Brain microvascular endothelial cell (primary cell): ENCODE measurements at regions not wholly inside any gene's neighbourhood (a gene's known extent, or its start where the extent isn't known, plus 50 kb on each side); places are given as distances from the start of the nearest gene placed in this dataset.

Source experiments
- DNase-seq: peaks from one replicate; pipeline ENCODE4 v3.0.0-alpha.2; 2020
- H3K27ac ChIP-seq: fragments of 250-450 bp; sonication (Bioruptor Pico); 2 replicates; pipeline ENCODE4 v1.5.1; 2020; ENCODE audit warnings: mild to moderate bottlenecking, moderate library complexity
- H3K27me3 ChIP-seq: fragments of 250-450 bp; sonication (Bioruptor Pico); replicated peaks from 2 replicates; pipeline ENCODE4 v1.5.1; 2020; ENCODE audit warnings: mild to moderate bottlenecking
- H3K36me3 ChIP-seq: fragments of 250-450 bp; sonication (Bioruptor Pico); replicated peaks from 2 replicates; pipeline ENCODE4 v1.5.1; 2020; ENCODE audit warnings: mild to moderate bottlenecking
- H3K4me3 ChIP-seq: 2 replicates; pipeline ENCODE4 v1.5.1; 2011; ENCODE audit warnings: low read depth, mild to moderate bottlenecking, control low read depth, low read length, moderate library complexity
- in situ Hi-C: cut with HindIII; loops from 2 replicates; pipeline ENCODE4 v1.10.0; 2017; ENCODE audit warnings: low sequenced_read_pairs, low pct_ligation_motif_present
- TF ChIP-seq, protein P1 (sequence below): IDR thresholded peaks from 2 replicates; pipeline ENCODE4 v1.5.1; 2011; ENCODE audit warnings: low read depth, mild to moderate bottlenecking, moderate library complexity, low read length, control low read depth, inconsistent platforms; ENCODE audit errors: missing control alignments

DNA sequence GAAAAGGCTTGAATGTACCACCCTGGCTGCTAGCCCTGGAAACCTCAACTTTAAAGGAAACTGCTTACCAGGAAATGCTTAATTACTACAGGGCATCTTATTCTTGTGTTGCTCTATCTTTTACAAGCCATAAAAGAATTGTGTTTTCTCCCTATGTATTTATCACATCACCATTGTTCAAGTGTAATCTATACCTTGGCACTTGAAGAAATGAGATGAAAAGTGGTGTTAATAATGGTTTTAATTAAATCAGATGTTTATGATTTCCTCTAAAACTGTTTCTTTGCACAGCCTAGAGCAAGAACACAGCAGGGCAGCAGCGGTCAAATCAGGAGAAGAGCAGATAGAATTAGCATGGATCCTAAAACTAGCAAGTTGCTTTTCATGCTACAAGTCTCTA lies 131.8 kb upstream of the RGMB start:
- DNase-seq, result no peak
- in situ Hi-C loops, result no loop called here
- TF ChIP-seq, protein P1, sequence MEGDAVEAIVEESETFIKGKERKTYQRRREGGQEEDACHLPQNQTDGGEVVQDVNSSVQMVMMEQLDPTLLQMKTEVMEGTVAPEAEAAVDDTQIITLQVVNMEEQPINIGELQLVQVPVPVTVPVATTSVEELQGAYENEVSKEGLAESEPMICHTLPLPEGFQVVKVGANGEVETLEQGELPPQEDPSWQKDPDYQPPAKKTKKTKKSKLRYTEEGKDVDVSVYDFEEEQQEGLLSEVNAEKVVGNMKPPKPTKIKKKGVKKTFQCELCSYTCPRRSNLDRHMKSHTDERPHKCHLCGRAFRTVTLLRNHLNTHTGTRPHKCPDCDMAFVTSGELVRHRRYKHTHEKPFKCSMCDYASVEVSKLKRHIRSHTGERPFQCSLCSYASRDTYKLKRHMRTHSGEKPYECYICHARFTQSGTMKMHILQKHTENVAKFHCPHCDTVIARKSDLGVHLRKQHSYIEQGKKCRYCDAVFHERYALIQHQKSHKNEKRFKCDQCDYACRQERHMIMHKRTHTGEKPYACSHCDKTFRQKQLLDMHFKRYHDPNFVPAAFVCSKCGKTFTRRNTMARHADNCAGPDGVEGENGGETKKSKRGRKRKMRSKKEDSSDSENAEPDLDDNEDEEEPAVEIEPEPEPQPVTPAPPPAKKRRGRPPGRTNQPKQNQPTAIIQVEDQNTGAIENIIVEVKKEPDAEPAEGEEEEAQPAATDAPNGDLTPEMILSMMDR, result no peak
- no peak overlapping the region for H3K4me3 ChIP-seq
- H3K27me3 ChIP-seq, result no peaks in the 10 kb centered on the region
- H3K36me3 ChIP-seq, result no peaks in the 10 kb centered on the region
- H3K27ac ChIP-seq, result no peak overlapping the region

GRCh38 chr5:98643569-98643968 lies 129.9 kb upstream of the RGMB start:
- in situ Hi-C loops, result no loop called here
- Histone ChIP-seq H3K27me3 (no peaks in the 10 kb centered on the region), H3K4me3 (no peak overlapping the region), H3K36me3 (no peaks in the 10 kb centered on the region), H3K27ac (no peak overlapping the region)
- TF ChIP-seq, protein P1, result no peak
- DNase-seq, result no peak

DNA sequence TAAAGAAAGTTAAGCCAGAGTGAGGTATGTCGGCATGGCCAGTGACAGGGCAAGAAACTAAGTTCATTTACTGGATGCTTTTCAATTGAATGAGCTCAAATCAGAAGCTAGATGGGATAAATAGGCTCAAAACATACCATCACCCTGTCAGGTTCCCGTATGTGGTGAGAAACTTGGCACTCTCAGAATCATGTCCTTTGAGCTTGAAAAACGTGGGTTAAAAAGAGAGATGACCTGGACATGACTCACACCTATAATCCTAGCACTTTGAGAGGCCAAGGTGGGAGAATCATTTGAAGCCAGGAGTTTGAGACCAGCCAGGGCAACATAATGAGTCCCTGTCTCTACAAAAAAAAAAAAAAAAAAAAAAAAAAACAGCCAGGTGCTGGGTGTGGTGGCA lies 121.7 kb upstream of the RGMB start:
- H3K27me3 ChIP-seq, result no peaks in the 10 kb centered on the region
- DNase-seq, result no peak
- in situ Hi-C loops, result no loop called here

DNA sequence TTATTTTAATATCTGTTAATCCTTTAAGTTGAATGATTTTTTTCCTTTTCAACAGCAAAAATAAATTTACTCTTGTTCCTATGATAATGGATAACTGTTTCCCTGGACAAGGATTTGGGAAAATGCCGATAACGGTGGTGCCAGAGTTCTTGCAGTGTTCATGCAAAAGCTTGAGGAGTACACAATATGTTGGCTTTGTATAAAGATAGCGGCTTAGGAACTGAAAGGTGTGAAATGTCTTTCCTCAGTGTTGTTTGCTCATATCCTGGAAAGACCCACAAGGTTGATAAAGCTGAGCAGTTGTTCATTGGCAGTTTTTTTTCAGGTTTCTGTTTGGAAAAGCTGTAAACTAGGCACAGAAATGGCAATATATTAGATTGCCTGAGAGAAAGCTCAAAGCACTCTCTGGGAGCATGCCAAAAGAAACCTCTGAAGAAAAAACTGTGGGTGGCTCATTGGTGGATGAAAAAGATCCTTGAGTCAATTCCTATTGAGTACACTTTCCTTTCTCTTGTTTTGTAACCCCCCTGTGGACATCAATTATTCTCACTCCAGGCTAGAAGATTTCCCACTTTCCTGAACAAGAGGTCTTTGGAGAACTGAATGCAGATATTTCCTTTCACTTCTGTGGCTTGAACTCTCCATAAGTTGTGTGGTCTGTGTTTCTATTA lies 117.2 kb upstream of the RGMB start:
- H3K4me3 ChIP-seq, result no peak overlapping the region
- DNase-seq, result peak; percentile 40
- no peaks in the 10 kb centered on the region for H3K27me3 ChIP-seq
- TF ChIP-seq, protein P1, result no peak
- in situ Hi-C loops, result no loop called here
- no peaks in the 10 kb centered on the region for H3K36me3 ChIP-seq
- H3K27ac ChIP-seq, result no peak overlapping the region

More for the DNA sequence above, 121.7 kb upstream of the RGMB start:
- H3K36me3 ChIP-seq, result no peaks in the 10 kb centered on the region
- no peak overlapping the region for H3K4me3 ChIP-seq
- no peak overlapping the region for H3K27ac ChIP-seq
- TF ChIP-seq, protein P1, result no peak

DNA sequence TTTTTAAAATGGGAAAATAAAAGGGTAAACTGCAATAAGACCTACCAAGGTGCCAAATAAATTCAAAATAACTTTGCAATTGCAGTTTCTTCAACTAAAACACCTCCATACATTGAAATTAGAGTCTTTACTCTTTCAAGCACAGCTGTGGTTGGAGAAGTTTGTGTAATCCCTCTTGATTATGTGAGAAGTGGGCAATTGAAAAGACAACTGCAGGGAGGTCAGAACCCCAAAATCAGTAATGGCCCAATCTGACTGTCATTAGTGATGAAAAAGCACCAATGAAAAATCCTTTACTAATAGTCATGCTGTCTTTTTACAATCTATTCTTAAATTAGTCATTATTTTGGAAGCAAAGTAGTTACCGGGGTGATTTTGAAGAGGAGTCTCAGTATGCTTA lies 116.7 kb upstream of the RGMB start:
- Histone ChIP-seq H3K27me3 (no peaks in the 10 kb centered on the region), H3K4me3 (no peak overlapping the region), H3K27ac (no peak overlapping the region), H3K36me3 (no peaks in the 10 kb centered on the region)
- DNase-seq, result no peak
- in situ Hi-C loops, result no loop called here
- TF ChIP-seq, protein P1, result no peak

DNA sequence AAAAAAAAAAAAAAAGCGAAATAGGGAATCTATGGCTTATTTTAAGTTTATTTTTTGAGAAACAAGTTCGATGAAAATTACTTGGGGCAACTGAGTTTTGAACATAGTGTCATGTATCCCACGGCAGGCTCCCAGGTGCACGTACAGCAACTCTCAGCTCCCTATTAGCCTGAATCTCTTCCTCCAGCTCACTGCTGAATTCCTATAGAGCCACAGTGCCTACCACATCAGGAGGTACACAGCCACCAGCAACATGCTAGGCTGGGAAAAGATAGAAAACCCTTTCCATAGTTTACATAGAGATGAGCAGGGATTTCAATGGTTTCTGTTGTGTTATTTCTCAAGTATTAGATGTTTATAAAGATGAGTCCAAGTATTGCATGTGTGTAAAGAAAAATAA lies 115.9 kb upstream of the RGMB start:
- in situ Hi-C loops, result no loop called here
- H3K36me3 ChIP-seq, result no peaks in the 10 kb centered on the region
- TF ChIP-seq, protein P1, result no peak

More for the DNA sequence above, 115.9 kb upstream of the RGMB start:
- no peak overlapping the region for H3K4me3 ChIP-seq
- H3K27me3 ChIP-seq, result no peaks in the 10 kb centered on the region
- DNase-seq, result no peak
- H3K27ac ChIP-seq, result no peak overlapping the region
